Kidney (tissue), 13 donors: ENCODE measurements at regions not wholly inside any gene's neighbourhood (a gene's known extent, or its start where the extent isn't known, plus 50 kb on each side); places are given as distances from the start of the nearest gene placed in this dataset.

Experiments used
- DNase-seq, 5 donors: peaks; one replicate each; pipeline ENCODE4 v3.0.0-alpha.2; 2013 to 2020
- FAIRE-seq: peaks from 2 replicates; lab custom pipeline; 2012; peaks lifted over from hg19 to GRCh38; lab: Jason Lieb, UNC
- H3K27ac ChIP-seq, 2 donors: one replicate each; pipeline ENCODE4 v1.7.0; 2013; ENCODE audit warnings: low read depth in 2 of 2, low read length in 2 of 2, inconsistent platforms in 1 of 2
- H3K27me3 ChIP-seq: one replicate; pipeline ENCODE4 v1.7.1; 2013; ENCODE audit warnings: low read length, inconsistent platforms; ENCODE audit not compliant: control insufficient read depth, insufficient read depth
- H3K36me3 ChIP-seq, 3 donors: one replicate each; pipeline versions ENCODE4 v1.7.0 to v1.7.1; 2013; ENCODE audit warnings: low read length in 3 of 3, control low read depth in 1 of 3, inconsistent platforms in 1 of 3; ENCODE audit not compliant: insufficient read depth in 3 of 3, control insufficient read depth in 2 of 3
- H3K4me1 ChIP-seq, 3 donors: one replicate each; pipeline versions ENCODE4 v1.7.0 to v1.7.1; 2013; ENCODE audit warnings: low read length in 3 of 3, inconsistent platforms in 1 of 3, low read depth in 1 of 3; ENCODE audit not compliant: control insufficient read depth in 2 of 3, insufficient read depth in 2 of 3
- H3K4me3 ChIP-seq, 3 donors: one replicate each; pipeline versions ENCODE4 v1.7.0 to v1.8.1; 2013; ENCODE audit warnings: low read length in 3 of 3, control low read depth in 1 of 3, inconsistent platforms in 1 of 3
- H3K9ac ChIP-seq, 3 donors: one replicate each; pipeline versions ENCODE4 v1.7.0 to v1.7.1; 2013; ENCODE audit warnings: low read length in 3 of 3, control low read depth in 1 of 3, inconsistent platforms in 1 of 3
- H3K9me3 ChIP-seq, 3 donors: one replicate each; pipeline versions ENCODE4 v1.7.0 to v1.7.1; 2013; ENCODE audit warnings: low read length in 3 of 3, control low read depth in 1 of 3, inconsistent platforms in 1 of 3; ENCODE audit not compliant: control insufficient read depth in 2 of 3, insufficient read depth in 1 of 3
- CTCF ChIP-seq: IDR thresholded peaks from 3 replicates; pipeline ENCODE4 v1.5.1; 2012; ENCODE audit warnings: mild to moderate bottlenecking, moderate library complexity, borderline replicate concordance; ENCODE audit not compliant: insufficient read depth; ENCODE audit errors: extremely low read depth
- intact Hi-C: fragments of 100-400 bp; cut with DNase I; formaldehyde crosslinking; loops from one replicate; pipeline ENCODE4 v1.11.1; 2022
- donor health status: control.
- donor health status: control.
- donor health status: control.
- donor health status: control.
- donor health status: control.
- donor health status: DM: yes; HTN: yes; CAD: no.
- donor health status: Normal renal cell carcinoma (clear cell type).

GRCh38 chr18:77993188-77993981 is 743.7 kb downstream of the GALR1 start:
- Histone ChIP-seq H3K9me3 (no peaks in the 10 kb centered on the region), H3K4me1 (no peaks in the 10 kb centered on the region), H3K9ac (no peak overlapping the region), H3K4me3 (no peak overlapping the region), H3K27me3 (no peaks in the 10 kb centered on the region), H3K36me3 (no peaks in the 10 kb centered on the region), H3K27ac (no peak overlapping the region)
- no peak for TF ChIP-seq CTCF
- DNase-seq = no peak
- intact Hi-C loops = no loop called here
- FAIRE-seq = no peak

- H3K4me1 ChIP-seq = no peaks in the 10 kb centered on the region
- intact Hi-C loops = no loop called here
- no peaks in the 10 kb centered on the region for H3K36me3 ChIP-seq
- TF ChIP-seq CTCF = no peak
- no peaks in the 10 kb centered on the region for H3K27me3 ChIP-seq
- FAIRE-seq = no peak
- no peak overlapping the region for H3K27ac ChIP-seq
- H3K4me3 ChIP-seq = no peak overlapping the region
- no peak for DNase-seq
- no peak overlapping the region for H3K9ac ChIP-seq
- no peaks in the 10 kb centered on the region for H3K9me3 ChIP-seq
Measured at GRCh38 chr18:77995593-77995992, 745.9 kb downstream of the GALR1 start.

GRCh38 chr18:77996737-77997136 is 747.1 kb downstream of the GALR1 start:
- Histone ChIP-seq H3K27ac (no peak overlapping the region), H3K9me3 (peaks cover 0 to 7% (median 0%) of the 10 kb centered on the region in 3 donors), H3K4me1 (no peaks in the 10 kb centered on the region), H3K4me3 (no peak overlapping the region), H3K27me3 (no peaks in the 10 kb centered on the region), H3K36me3 (no peaks in the 10 kb centered on the region), H3K9ac (no peak overlapping the region)
- intact Hi-C loops = no loop called here
- TF ChIP-seq CTCF = no peak
- DNase-seq (no peak), FAIRE-seq (no peak)
